Vagina (tissue), 2 donors: ENCODE measurements at regions not wholly inside any gene's neighbourhood (a gene's known extent, or its start where the extent isn't known, plus 50 kb on each side); places are given as distances from the start of the nearest gene placed in this dataset.

ENCODE experiments used
- DNase-seq, 2 donors: peaks; one replicate each; pipeline ENCODE4 v3.0.0-alpha.2; 2017; ENCODE audit errors: extremely low spot score in 2 of 2
- H3K27ac ChIP-seq: fragments of 200-600 bp; sonication (generic); one replicate; pipeline ENCODE4 v1.5.1; 2019
- H3K27me3 ChIP-seq: fragments of 200-600 bp; sonication (generic); one replicate; pipeline ENCODE4 v1.5.1; 2019
- H3K36me3 ChIP-seq, 2 donors: fragments of 200-600 bp; sonication (generic); one replicate each; pipeline ENCODE4 v1.5.1; 2017 to 2019
- H3K4me1 ChIP-seq: fragments of 200-600 bp; sonication (generic); one replicate; pipeline ENCODE4 v1.5.1; 2019
- H3K4me3 ChIP-seq, 2 donors: fragments of 200-600 bp; sonication (generic); 1 replicate in 1 of 2; 2 replicates in 1 of 2; pipeline ENCODE4 v1.5.1; 2016 to 2019
- H3K9me3 ChIP-seq: fragments of 200-600 bp; sonication (generic); one replicate; pipeline ENCODE4 v1.5.1; 2019
- CTCF ChIP-seq, 3 experiments: fragments of 450-650 bp in 2 of 3; fragments of 200-600 bp in 1 of 3; sonication (generic) in 1 of 3; IDR thresholded peaks; one replicate each; pipeline ENCODE4 v1.5.1; 2017 to 2019; ENCODE audit warnings: antibody characterized with exemption in 3 of 3, mild to moderate bottlenecking in 2 of 3, moderate library complexity in 2 of 3
- POLR2A ChIP-seq, 2 donors: fragments of 450-650 bp; IDR thresholded peaks; one replicate each; pipeline ENCODE4 v1.6.1; 2017; ENCODE audit warnings: antibody characterized with exemption in 2 of 2, mild to moderate bottlenecking in 2 of 2, moderate library complexity in 2 of 2
- POLR2AphosphoS5 ChIP-seq, 2 donors: sonication (generic); formaldehyde crosslinking; IDR thresholded peaks; one replicate each; pipeline ENCODE4 v1.9.0; 2017; ENCODE audit warnings: antibody characterized with exemption in 2 of 2, mild to moderate bottlenecking in 2 of 2, low read depth in 1 of 2; ENCODE audit not compliant: insufficient read depth in 1 of 2
- intact Hi-C: fragments of 100-400 bp; cut with DNase I; formaldehyde crosslinking; loops from one replicate; pipeline ENCODE4 v1.15.1; 2023

DNA sequence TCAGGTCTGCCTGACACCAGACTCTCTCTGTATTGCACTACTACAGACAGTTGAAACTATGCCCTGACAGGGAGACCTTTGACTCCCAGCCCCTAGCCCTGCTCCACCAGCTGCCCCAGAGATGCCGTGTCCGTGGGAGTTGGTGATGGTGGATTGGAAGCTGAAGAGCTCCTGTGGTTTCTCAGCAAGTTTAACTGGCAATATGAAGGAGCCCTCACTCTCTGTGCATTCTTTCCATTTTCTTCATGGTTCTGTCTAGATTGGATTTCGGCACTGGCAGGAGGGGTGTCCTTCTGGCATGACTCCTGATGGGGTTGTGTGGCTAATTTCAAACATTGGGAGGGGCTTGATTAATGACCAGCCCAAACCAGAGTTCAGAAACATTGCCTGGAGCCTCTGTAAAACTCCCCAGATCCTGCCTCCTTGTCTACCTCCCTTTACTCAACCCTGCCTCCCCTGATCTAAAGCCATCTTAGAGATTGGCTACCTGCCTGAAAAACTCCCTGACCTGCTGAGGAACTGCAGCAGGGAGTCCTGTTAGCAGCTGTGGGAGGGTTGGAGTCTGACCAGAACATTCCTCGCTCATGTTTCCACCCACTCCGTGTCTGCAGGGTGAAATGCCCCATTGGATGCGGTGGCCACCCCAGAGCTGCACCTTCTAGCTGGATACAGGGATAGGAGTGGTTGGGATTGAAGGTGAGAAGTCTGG is 206.9 kb upstream of the SPRED2 start:
- TF ChIP-seq CTCF (IDR thresholded peaks at IDR 0.05) = no peak
- no peak for TF ChIP-seq POLR2A (IDR thresholded peaks at IDR 0.05)
- no peak for TF ChIP-seq POLR2AphosphoS5 (IDR thresholded peaks at IDR 0.05; ENCODE audit: insufficient read depth in 1 of 2, low read depth in 1 of 2)
- Histone ChIP-seq H3K9me3 (no peaks in the 10 kb centered on the region), H3K27me3 (no peaks in the 10 kb centered on the region), H3K4me3 (no peak overlapping the region), H3K36me3 (no peaks in the 10 kb centered on the region), H3K4me1 (no peaks in the 10 kb centered on the region), H3K27ac (no peak overlapping the region)
- DNase-seq = peak in 1 of 2 donors; percentile 79
- intact Hi-C loops = no loop called here

GRCh38 chr2:65638443-65638842 is 206.0 kb upstream of the SPRED2 start:
- H3K27me3 ChIP-seq = no peaks in the 10 kb centered on the region
- no peak overlapping the region for H3K27ac ChIP-seq
- intact Hi-C loops = no loop called here
- H3K4me3 ChIP-seq = no peak overlapping the region
- no peaks in the 10 kb centered on the region for H3K9me3 ChIP-seq
- H3K4me1 ChIP-seq = no peaks in the 10 kb centered on the region
- TF ChIP-seq CTCF (IDR thresholded peaks at IDR 0.05) (no peak), POLR2A (IDR thresholded peaks at IDR 0.05) (no peak), POLR2AphosphoS5 (IDR thresholded peaks at IDR 0.05; ENCODE audit: insufficient read depth in 1 of 2, low read depth in 1 of 2) (no peak)
- no peaks in the 10 kb centered on the region for H3K36me3 ChIP-seq
- no peak for DNase-seq

DNA sequence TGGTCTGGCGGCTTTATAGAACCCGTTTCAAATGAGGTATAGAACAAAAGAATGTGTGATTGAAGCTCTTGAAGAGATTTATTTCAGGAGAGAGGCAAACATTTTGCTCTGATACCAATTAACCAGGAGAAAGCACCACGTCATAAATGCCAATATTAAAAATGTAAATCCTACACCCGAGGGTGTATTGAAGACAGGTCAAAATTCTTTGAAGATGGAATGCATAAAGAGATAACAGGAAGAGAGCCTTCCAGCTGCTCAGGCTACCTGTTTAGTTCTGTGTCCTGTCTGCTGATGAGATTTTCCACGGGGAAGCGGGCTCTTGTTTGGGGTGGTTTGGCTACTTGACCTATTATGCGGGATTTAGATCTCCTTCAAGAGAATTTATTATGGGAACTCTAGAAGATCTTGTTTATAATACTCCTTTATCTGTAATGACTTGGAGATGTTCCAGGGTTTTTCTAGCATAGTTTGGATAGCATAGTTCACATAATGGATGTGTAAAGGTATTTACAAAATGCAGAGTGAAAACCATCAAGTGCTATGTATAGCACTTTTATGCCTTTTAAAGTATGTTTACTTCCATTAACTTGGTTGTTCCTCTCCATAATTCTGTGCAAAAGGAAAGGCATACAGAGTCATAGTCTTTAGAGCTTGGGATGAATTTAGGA is 204.5 kb upstream of the SPRED2 start:
- intact Hi-C loops = no loop called here
- Histone ChIP-seq H3K4me3 (no peak overlapping the region), H3K4me1 (no peaks in the 10 kb centered on the region), H3K27ac (no peak overlapping the region), H3K36me3 (no peaks in the 10 kb centered on the region), H3K27me3 (no peaks in the 10 kb centered on the region), H3K9me3 (no peaks in the 10 kb centered on the region)
- TF ChIP-seq CTCF (IDR thresholded peaks at IDR 0.05) (no peak), POLR2A (IDR thresholded peaks at IDR 0.05) (no peak), POLR2AphosphoS5 (IDR thresholded peaks at IDR 0.05; ENCODE audit: insufficient read depth in 1 of 2, low read depth in 1 of 2) (no peak)
- DNase-seq = peak in 1 of 2 donors; percentile 37

- intact Hi-C loops = no loop called here
- no peak for DNase-seq
- H3K36me3 ChIP-seq = no peaks in the 10 kb centered on the region
- H3K4me1 ChIP-seq = no peaks in the 10 kb centered on the region
- no peak overlapping the region for H3K4me3 ChIP-seq
- no peak overlapping the region for H3K27ac ChIP-seq
- H3K27me3 ChIP-seq = no peaks in the 10 kb centered on the region
- TF ChIP-seq POLR2AphosphoS5 (IDR thresholded peaks at IDR 0.05; ENCODE audit: insufficient read depth in 1 of 2, low read depth in 1 of 2) = no peak
- TF ChIP-seq POLR2A (IDR thresholded peaks at IDR 0.05) = no peak
- no peak for TF ChIP-seq CTCF (IDR thresholded peaks at IDR 0.05)
- no peaks in the 10 kb centered on the region for H3K9me3 ChIP-seq
Observed at GRCh38 chr2:65636024-65636423, 203.6 kb upstream of the SPRED2 start.

DNA sequence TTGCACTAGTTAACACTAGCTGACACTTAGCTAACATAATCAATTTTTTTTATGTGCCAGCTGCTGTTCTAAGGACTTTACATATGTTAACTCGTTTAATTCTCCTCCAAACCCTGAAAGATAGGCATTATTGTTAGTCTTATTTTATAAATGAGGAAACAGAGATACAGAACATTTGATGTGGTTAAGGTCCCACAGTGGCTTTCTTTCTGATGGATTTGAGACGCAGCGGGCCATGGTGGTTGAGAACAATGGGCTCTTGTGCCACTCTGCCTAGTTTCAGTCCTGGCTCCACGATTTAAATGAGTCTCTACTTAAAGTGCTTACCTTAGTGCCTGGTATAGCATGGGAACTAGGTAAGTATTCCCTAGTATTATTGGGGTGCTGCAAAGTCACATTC is 201.9 kb upstream of the SPRED2 start:
- no peak overlapping the region for H3K4me3 ChIP-seq
- no peak for DNase-seq
- H3K27me3 ChIP-seq = no peaks in the 10 kb centered on the region
- TF ChIP-seq POLR2AphosphoS5 (IDR thresholded peaks at IDR 0.05; ENCODE audit: insufficient read depth in 1 of 2, low read depth in 1 of 2) (no peak), CTCF (IDR thresholded peaks at IDR 0.05) (no peak), POLR2A (IDR thresholded peaks at IDR 0.05) (no peak)
- H3K4me1 ChIP-seq = no peaks in the 10 kb centered on the region
- H3K27ac ChIP-seq = no peak overlapping the region
- H3K9me3 ChIP-seq = no peaks in the 10 kb centered on the region
- no peaks in the 10 kb centered on the region for H3K36me3 ChIP-seq
- intact Hi-C loops = no loop called here
